Neuronal stem cell (in vitro differentiated cells): ENCODE measurements at regions not wholly inside any gene's neighbourhood (a gene's known extent, or its start where the extent isn't known, plus 50 kb on each side); places are given as distances from the start of the nearest gene placed in this dataset.

Source experiments
- DNase-seq: peaks from one replicate; pipeline ENCODE4 v3.0.0-alpha.2; 2013; ENCODE audit warnings: low spot score
- H2AFZ ChIP-seq: one replicate; pipeline ENCODE4 v1.6.1; 2013; ENCODE audit warnings: mild to moderate bottlenecking, low read length, inconsistent platforms
- H2AK5ac ChIP-seq: 2 replicates; pipeline ENCODE4 v1.6.1; 2013; ENCODE audit warnings: low read depth, mild to moderate bottlenecking, inconsistent platforms, low read length, moderate library complexity, mixed read lengths
- H2BK120ac ChIP-seq: 2 replicates; pipeline ENCODE4 v1.6.1; 2013; ENCODE audit warnings: low read depth, mild to moderate bottlenecking, inconsistent platforms, low read length, moderate library complexity, mixed read lengths
- H2BK12ac ChIP-seq: one replicate; pipeline ENCODE4 v1.6.1; 2013; ENCODE audit warnings: low read length, inconsistent platforms
- H2BK15ac ChIP-seq: 2 replicates; pipeline ENCODE4 v1.6.1; 2013; ENCODE audit warnings: mild to moderate bottlenecking, low read length, inconsistent platforms, mixed read lengths
- H2BK5ac ChIP-seq: one replicate; pipeline ENCODE4 v1.6.1; 2013; ENCODE audit warnings: inconsistent platforms, mild to moderate bottlenecking, low read length, moderate library complexity
- H3K14ac ChIP-seq: one replicate; pipeline ENCODE4 v1.6.1; 2013; ENCODE audit warnings: low read length, inconsistent platforms
- H3K18ac ChIP-seq: 2 replicates; pipeline ENCODE4 v1.6.1; 2013; ENCODE audit warnings: low read length, inconsistent platforms
- H3K23ac ChIP-seq: 2 replicates; pipeline ENCODE4 v1.6.1; 2013; ENCODE audit warnings: low read depth, mild to moderate bottlenecking, mixed read lengths, low read length, inconsistent platforms; ENCODE audit not compliant: poor library complexity
- H3K27ac ChIP-seq: replicated peaks from 3 replicates; pipeline ENCODE4 v1.5.1; 2013; ENCODE audit warnings: low read length, inconsistent platforms
- H3K27me3 ChIP-seq, 3 experiments: 2 replicates each; pipeline ENCODE4 v1.6.1; 2013; ENCODE audit warnings: low read length in 3 of 3, mild to moderate bottlenecking in 2 of 3, inconsistent platforms in 1 of 3, low read depth in 1 of 3, mixed read lengths in 1 of 3, moderate library complexity in 1 of 3; ENCODE audit not compliant: control insufficient read depth in 3 of 3, insufficient read depth in 3 of 3
- H3K36me3 ChIP-seq, 2 donors: replicated peaks in 1 of 2; 2 replicates each; pipeline ENCODE4 v1.6.1; 2013; ENCODE audit warnings: low read length in 2 of 2; ENCODE audit not compliant: control insufficient read depth in 2 of 2, insufficient read depth in 2 of 2
- H3K4ac ChIP-seq: 2 replicates; pipeline ENCODE4 v1.6.1; 2013; ENCODE audit warnings: inconsistent platforms, mild to moderate bottlenecking, low read length, moderate library complexity
- H3K4me1 ChIP-seq, 2 donors: 1 replicate in 1 of 2; 2 replicates in 1 of 2; pipeline ENCODE4 v1.6.1; 2013; ENCODE audit warnings: low read length in 2 of 2, low read depth in 1 of 2; ENCODE audit not compliant: control insufficient read depth in 2 of 2, insufficient read depth in 1 of 2
- H3K4me2 ChIP-seq: one replicate; pipeline ENCODE4 v1.6.1; 2013; ENCODE audit warnings: mild to moderate bottlenecking, low read length, inconsistent platforms; ENCODE audit not compliant: insufficient read depth, poor library complexity, severe bottlenecking
- H3K4me3 ChIP-seq, 2 donors: 2 replicates each; pipeline ENCODE4 v1.5.1; 2013; ENCODE audit warnings: low read length in 2 of 2, mild to moderate bottlenecking in 2 of 2, inconsistent platforms in 1 of 2, moderate library complexity in 1 of 2
- H3K79me1 ChIP-seq: one replicate; pipeline ENCODE4 v1.6.1; 2013; ENCODE audit warnings: low read depth, mild to moderate bottlenecking, inconsistent platforms, low read length, moderate library complexity
- H3K9ac ChIP-seq: one replicate; pipeline ENCODE4 v1.6.1; 2013; ENCODE audit warnings: mild to moderate bottlenecking, low read depth, low read length, inconsistent platforms; ENCODE audit not compliant: poor library complexity
- H3K9me3 ChIP-seq, 2 donors: replicated peaks in 1 of 2; 2 replicates each; pipeline versions ENCODE3 to v1.6.1; 2013; ENCODE audit warnings: low read length in 2 of 2, mild to moderate bottlenecking in 2 of 2, inconsistent platforms in 1 of 2, low read depth in 1 of 2, mixed read lengths in 1 of 2, moderate library complexity in 1 of 2; ENCODE audit not compliant: control insufficient read depth in 2 of 2, insufficient read depth in 1 of 2
- H4K8ac ChIP-seq: one replicate; pipeline ENCODE4 v1.6.1; 2013; ENCODE audit warnings: low read depth, mild to moderate bottlenecking, inconsistent platforms, low read length, moderate library complexity
- H4K91ac ChIP-seq: one replicate; pipeline ENCODE4 v1.6.1; 2013; ENCODE audit warnings: low read length, low read depth, mild to moderate bottlenecking, inconsistent platforms; ENCODE audit not compliant: poor library complexity
- WGBS, 2 donors: extraction: QIAGEN DNeasy Blood & Tissue Kit; methylation state at CpG; one replicate each; pipeline ENCODE4 v1.1.7; 2013; ENCODE audit warnings: missing lambda C conversion rate in 2 of 2, mixed read lengths in 1 of 2; ENCODE audit not compliant: insufficient read length in 2 of 2, insufficient replicate concordance in 1 of 2; ENCODE audit errors: extremely low coverage in 2 of 2; 5-methylcytosine and 5-hydroxymethylcytosine counted together

- Histone ChIP-seq H4K8ac (no peak overlapping the region), H3K9me3 (no peaks in the 10 kb centered on the region), H2AFZ (no peak overlapping the region), H3K27ac (no peak overlapping the region), H4K91ac (no peak overlapping the region), H3K14ac (no peak overlapping the region), H2BK12ac (no peak overlapping the region), H3K36me3 (no peaks in the 10 kb centered on the region), H3K79me1 (no peaks in the 10 kb centered on the region), H3K4me2 (no peak overlapping the region), H2BK5ac (no peak overlapping the region), H2BK15ac (no peak overlapping the region), H3K27me3 (no peaks in the 10 kb centered on the region), H3K9ac (no peak overlapping the region), H2AK5ac (no peak overlapping the region), H3K4ac (no peak overlapping the region), H3K18ac (no peak overlapping the region), H3K23ac (no peak overlapping the region), H2BK120ac (no peak overlapping the region), H3K4me3 (no peak overlapping the region), H3K4me1 (peaks cover 1 to 5% of the 10 kb centered on the region in 2 donors)
- DNase-seq, result no peak
- no CpG with 5 or more reads among the region's 3 CpGs for whole genome bisulfite sequencing, 2 donors
Observed at GRCh38 chr1:193418745-193419058, 232.3 kb upstream of the B3GALT2 start.

GRCh38 chr1:193417945-193418744, 231.7 kb upstream of the B3GALT2 start:
- Histone ChIP-seq H4K91ac (no peak overlapping the region), H2BK5ac (no peak overlapping the region), H4K8ac (no peak overlapping the region), H3K79me1 (no peaks in the 10 kb centered on the region), H3K27ac (no peak overlapping the region), H2BK12ac (no peak overlapping the region), H2AFZ (peak overlapping the region; percentile 64), H3K27me3 (no peaks in the 10 kb centered on the region), H3K4me3 (no peak overlapping the region), H3K9ac (no peak overlapping the region), H3K9me3 (no peaks in the 10 kb centered on the region), H3K14ac (no peak overlapping the region), H3K36me3 (no peaks in the 10 kb centered on the region), H2BK15ac (no peak overlapping the region), H3K18ac (no peak overlapping the region), H3K4me1 (peaks cover 1 to 5% of the 10 kb centered on the region in 2 donors), H2BK120ac (no peak overlapping the region), H3K4ac (no peak overlapping the region), H2AK5ac (no peak overlapping the region), H3K23ac (no peak overlapping the region), H3K4me2 (no peak overlapping the region)
- WGBS, 2 donors, result no CpG with 5 or more reads among the region's 4 CpGs
- DNase-seq, result no peak

- Histone ChIP-seq H3K27me3 (no peaks in the 10 kb centered on the region), H3K4ac (no peak overlapping the region), H2BK15ac (no peak overlapping the region), H3K9me3 (no peaks in the 10 kb centered on the region), H3K4me1 (peaks cover 1 to 5% of the 10 kb centered on the region in 2 donors), H4K91ac (no peak overlapping the region), H2BK120ac (no peak overlapping the region), H2BK12ac (no peak overlapping the region), H3K23ac (no peak overlapping the region), H3K4me2 (no peak overlapping the region), H2AFZ (no peak overlapping the region), H3K4me3 (no peak overlapping the region), H3K18ac (no peak overlapping the region), H3K36me3 (no peaks in the 10 kb centered on the region), H3K14ac (no peak overlapping the region), H3K27ac (no peak overlapping the region), H3K79me1 (no peaks in the 10 kb centered on the region), H4K8ac (no peak overlapping the region), H3K9ac (no peak overlapping the region), H2BK5ac (no peak overlapping the region), H2AK5ac (no peak overlapping the region)
- no CpG with 5 or more reads among the region's 1 CpG for WGBS, 2 donors
- DNase-seq, result no peak
Observed at GRCh38 chr1:193417403-193417802, 231.0 kb upstream of the B3GALT2 start.

GRCh38 chr1:193416226-193417024, 230.0 kb upstream of the B3GALT2 start:
- no CpG with 5 or more reads among the region's 7 CpGs for WGBS, 2 donors
- H3K18ac ChIP-seq, result no peak overlapping the region
- H4K91ac ChIP-seq, result no peak overlapping the region
- H3K4me1 ChIP-seq, result peaks cover 1 to 5% of the 10 kb centered on the region in 2 donors
- H2BK5ac ChIP-seq, result no peak overlapping the region
- no peaks in the 10 kb centered on the region for H3K79me1 ChIP-seq
- no peaks in the 10 kb centered on the region for H3K9me3 ChIP-seq
- H2AFZ ChIP-seq, result peak overlapping the region; percentile 80
- no peak overlapping the region for H3K23ac ChIP-seq
- H3K27ac ChIP-seq, result no peak overlapping the region
- H2BK12ac ChIP-seq, result no peak overlapping the region
- no peak overlapping the region for H2BK120ac ChIP-seq
- no peak overlapping the region for H3K4ac ChIP-seq
- no peak overlapping the region for H4K8ac ChIP-seq
- no peak overlapping the region for H3K9ac ChIP-seq
- no peak overlapping the region for H2BK15ac ChIP-seq
- DNase-seq, result no peak
- H3K4me3 ChIP-seq, result no peak overlapping the region
- no peak overlapping the region for H3K4me2 ChIP-seq
- H3K14ac ChIP-seq, result no peak overlapping the region
- no peaks in the 10 kb centered on the region for H3K27me3 ChIP-seq
- no peak overlapping the region for H2AK5ac ChIP-seq
- H3K36me3 ChIP-seq, result no peaks in the 10 kb centered on the region
